ENCODE measurements at regions not wholly inside any gene's neighbourhood (a gene's known extent, or its start where the extent isn't known, plus 50 kb on each side); places are given as distances from the start of the nearest gene placed in this dataset.
"Not testable (repeated sequence)": the region's sequence is repeated elsewhere in the genome, so short reads cannot be mapped to it uniquely, and the experiment has no call there.

DNA sequence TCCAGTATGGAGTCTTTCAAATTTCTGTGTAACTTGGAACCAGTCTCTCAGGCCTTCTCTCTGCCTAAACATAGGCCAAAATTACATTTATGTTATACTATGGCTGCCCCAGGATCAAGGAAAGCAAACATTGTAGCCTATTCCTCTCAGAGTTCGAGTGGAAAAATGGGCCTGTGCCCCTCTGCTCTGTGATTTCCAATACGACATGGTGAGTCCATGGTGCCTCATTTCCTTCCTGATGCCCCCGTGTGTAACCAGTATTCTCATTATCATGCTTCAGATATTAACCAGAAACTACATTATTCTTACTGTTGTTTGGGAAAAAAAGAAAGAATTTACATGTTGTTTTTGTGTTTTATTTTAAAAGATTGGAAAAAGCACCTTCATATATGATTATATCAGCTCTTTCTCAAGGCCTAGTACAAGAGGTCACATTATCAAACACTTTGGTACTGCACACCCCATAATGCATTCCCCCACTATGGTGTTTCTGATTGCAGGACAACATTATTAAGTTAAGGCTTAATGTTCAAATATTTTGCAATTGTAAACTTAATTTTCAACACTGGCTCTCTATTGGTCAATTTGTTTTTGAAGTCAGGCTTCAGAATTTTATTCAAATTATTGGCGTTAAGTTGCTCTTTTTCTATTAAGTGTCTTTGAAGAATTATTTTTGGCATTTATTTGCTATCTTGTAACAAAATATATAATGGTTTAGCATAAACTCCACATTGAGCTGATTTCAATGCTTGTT, 151.8 kb upstream of the SLC27A6 start:
- DNase-seq = no peak

DNA sequence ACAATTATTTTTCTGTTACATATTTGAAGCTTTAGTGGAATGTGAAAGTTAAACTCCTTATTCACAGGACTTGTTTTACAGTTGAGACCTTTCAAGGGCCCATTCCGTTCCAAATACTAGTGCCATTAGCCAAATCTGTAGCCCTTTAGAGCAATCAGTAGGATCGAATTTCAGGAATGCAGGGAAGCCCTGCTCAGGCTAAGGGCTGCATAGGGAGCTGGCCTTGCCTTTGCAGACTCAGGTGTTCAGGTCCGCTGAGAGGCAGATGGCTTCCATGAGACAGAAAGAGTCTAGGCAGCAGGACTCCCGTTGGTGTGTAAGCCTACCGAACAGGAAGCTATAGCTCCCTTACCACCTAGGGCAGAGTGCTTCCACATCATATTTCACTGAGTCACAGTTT, 150.1 kb upstream of the SLC27A6 start:
- no peak for DNase-seq

DNA sequence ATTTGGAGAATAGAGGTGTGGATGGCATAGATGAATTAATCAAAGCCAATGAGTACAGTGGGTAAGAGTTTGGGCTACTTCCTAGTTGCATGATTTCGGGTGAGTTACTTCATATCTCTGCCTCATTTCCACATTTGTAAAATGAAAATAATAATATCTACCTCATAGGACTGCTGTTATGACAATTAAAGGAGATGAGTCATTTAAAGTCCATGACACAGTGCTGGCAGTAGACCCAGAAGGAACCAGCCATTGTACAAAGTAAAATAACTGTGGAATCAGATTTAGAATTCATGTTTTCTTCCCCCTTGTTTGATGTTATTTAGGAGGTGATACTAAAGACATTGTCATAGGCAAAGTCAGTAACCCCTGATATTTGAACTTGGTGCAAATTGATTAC, 139.5 kb upstream of the SLC27A6 start:
- DNase-seq = no peak

DNA sequence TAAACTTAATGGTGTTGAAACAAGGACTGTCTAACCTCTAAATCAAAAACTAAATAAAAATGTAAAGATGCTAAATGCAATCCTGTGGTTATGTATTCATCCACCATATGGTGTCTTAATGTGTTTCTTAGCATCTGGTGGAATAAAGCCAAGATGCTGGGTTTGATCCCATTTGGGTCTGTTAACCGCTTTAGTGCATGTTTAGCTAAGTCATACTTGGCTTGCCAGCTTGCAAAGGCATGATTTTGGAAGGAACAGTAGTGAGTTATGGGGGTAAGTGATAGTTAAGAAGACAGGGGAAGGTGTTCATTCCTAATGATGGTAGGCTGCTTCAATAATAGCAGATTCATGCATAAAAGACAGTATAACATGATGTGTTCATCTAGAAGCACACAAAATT, 139.0 kb upstream of the SLC27A6 start:
- no peak for DNase-seq

DNA sequence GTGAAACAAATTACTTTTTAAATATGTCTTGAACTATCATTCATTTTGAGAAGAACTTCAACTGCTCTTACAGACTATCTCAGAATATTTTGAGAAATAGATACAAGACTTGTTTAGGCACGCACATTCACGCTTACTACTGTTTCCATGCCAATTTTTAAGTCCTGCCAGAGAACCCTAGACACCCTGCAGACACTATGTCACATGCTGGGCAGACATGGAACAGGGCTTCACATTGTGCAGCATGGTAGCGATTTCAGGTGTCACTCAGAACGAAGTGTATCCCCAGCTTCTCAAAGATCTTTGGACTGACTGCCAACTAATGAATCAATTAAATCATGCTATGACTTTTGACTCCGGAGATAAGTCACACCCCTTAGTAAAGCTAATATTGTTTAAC, 128.7 kb upstream of the SLC27A6 start:
- DNase-seq = no peak

DNA sequence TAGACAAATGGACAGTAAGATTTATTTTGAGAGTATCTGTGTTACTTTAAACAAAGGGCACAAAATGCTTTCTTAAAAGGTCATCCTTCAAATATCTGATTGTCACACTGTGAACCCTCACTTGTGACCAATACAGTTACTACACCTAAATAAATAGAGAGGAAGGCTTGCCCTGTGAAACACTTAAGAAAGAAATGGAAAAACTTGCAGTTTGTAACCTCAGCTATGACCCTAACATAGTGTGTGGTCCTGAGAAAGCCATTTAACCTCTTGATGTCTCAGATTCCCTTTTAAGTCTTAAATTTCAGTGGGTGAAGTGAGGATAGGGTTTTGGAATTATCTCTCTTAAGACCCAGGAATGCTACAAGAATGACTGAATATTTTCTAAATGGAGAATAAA, 126.7 kb upstream of the SLC27A6 start:
- DNase-seq = no peak

DNA sequence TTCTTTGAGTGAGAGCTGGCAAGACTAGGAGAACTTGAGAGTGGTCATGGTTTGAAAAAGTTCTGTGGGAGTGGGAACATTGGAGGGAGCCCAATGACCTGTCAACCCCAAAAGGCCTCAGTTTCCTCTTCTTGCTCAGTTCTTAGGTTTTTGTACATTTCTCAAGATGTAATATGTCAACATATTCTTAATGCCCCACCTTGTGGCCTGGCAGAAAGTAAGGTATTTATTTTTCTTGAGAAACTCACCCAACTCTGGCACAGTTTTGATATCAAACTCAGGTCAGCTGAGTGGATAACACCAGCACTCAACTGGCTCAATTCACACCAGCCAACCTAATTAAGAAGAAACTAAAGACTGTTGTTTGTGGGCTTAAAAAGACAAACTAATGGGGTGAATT, 123.0 kb upstream of the SLC27A6 start:
- DNase-seq = no peak

DNA sequence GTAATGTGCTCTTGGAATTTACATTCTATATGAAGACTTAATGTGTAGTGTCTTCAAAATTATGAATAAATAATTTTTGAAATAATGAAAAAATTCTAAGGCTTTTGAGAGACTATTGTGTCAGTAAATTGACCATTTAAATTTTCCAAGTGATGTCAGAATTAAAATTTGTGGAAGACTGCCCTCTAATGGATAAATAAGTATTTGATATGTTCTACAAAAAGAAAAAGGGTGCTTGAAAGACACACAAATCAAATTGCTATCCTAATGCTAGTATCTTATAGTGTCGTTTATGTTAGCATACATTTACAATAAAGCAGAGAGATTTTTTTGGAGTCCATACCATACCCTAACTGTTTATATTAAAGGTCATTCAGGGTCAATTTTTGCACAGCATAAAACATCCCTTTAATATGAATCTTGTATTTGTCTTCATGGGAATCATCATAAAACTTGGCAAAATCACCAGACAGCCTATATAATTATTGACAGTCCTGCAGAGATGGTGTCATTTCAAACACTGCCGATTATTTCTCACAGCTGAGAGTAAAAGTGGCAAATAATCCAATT, 120.8 kb upstream of the SLC27A6 start:
- DNase-seq = no peak

DNA sequence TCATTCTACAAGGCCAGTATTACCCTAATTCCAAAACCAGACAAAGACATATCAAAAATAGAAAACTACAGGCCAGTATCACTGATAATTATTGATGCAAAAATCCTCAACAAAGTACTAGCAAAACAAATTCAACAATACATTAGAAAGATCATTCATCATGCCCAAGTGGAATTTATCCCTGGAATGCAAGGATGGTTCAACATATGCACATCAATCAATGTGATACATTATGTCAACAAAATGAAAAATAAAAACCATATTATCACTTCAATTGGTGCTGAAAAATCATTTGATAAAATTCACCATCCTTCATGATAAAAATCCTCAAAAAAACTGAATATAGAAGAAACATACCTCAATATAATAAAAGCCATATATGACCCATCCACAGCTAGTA, 115.2 kb upstream of the SLC27A6 start:
- DNase-seq = no peak

DNA sequence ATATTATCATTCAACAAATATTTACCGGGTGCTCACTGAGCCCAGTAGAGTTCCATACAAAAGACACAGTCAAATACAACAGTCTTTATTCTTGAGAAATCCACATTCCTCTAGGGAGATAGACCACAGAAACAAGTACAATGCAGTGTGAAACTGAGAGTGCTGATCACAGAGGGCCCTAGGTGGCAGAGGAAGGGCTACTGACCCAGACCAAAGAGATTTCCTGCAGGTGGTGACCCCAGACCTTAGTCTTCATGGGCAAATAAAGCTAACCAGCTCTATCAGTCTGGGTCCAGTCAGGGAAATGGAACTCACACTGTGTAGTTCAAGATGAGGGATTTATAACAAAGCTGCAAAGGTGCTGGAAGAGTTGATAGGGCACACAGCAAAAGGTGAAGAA, 110.4 kb upstream of the SLC27A6 start:
- DNase-seq = no peak

DNA sequence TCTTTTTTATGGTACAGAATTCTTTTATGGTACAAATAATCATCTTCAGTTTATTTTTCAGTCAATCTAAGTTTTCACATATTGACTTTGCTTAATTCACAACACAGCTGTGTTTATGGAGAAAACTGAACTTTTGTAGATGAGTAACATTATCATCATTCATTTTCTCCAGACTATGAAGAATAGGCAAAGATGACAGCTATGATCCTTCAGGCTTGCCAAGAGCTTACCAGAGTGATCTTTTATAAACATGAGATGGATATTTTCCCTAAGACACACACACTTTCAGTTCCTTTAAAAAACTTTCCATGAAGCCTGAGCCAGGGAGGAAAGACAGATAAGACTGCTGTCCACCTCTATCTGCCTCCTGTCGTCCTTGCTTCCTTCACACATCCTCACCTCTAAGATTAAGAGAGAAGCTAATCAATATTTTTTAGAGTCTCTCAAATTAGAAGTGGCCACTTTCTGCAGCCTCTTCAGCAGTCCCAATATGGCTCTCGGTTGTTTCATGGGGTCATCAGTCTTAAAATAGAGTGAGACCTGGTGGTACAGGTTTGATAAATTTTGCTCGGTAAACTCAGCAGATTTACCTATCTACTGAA, 108.1 kb upstream of the SLC27A6 start:
- DNase-seq = no peak

DNA sequence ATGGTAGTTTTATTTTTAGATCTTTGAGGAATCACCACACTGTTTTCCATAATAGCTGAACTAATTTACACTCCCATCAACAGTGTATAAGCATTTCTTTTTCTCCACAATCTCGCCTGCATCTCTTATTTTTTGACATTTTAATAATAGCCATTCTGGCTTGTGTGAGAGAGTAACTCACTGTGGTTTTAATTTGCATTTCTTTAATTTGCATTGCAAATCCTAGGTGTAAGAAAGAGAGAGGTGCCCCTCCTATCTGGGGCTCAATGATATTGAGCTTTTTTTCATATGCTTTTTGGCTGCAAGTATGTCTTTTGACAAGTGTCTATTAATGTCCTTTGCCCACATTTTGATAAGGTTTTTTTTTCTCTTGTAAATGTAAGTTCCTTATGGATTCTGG, 106.3 kb upstream of the SLC27A6 start:
- DNase-seq = no peak

DNA sequence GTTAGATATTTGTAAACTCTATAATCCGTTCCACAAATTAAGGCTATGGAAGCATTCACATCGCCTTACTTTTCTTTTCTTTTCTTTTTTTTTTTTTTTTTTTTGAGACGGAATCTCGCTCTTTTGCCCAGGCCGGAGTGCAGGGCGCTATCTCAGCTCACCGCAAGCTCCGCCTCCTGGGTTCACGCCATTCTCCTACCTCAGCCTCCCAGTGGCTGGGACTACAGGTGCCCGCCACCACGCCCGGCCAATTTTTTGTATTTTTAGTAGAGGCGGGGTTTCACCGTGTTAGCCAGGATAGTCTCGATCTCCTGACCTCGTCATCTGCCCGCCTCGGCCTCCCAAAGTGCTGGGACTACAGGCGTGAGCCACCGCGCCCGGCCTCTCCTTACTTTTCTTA, 104.1 kb upstream of the SLC27A6 start:
- DNase-seq = not testable (repeated sequence)

DNA sequence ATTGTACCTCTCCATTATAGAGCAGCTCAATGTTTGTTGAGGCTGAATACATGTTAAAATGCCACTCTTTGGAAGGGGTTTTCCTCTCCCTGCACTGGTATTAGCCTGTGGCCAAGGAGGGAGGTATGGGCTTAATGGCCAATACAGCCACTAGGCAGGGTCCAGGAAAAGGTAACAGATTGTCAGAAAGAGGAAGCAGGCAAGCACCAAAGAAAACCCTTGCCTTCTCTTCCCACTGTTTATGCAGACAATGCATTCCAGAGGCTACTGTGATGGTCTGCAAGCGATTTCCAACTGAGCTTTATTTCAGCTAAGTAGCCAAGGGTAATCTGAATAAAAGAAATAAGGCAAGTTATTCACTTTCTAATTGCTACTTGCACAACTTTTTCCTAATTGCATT, 95.3 kb upstream of the SLC27A6 start:
- no peak for DNase-seq

DNA sequence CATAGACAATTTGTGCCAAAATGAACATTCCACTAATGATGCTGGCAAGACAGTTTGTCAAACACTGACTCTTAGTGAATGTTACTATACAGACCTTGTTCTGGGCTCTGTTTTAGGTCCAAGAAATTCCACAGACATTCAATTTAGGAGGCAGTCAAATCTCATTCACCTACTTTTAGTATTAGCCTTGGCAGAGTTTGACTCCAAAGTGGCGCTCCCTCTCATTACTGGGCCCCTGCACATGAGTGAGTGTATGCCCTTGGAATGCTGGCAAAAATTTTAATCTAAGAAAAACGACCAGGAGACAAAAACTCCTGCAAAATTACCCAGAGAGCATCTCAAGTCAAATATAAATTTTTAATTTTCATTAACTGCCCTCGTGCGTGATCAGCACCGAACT, 94.9 kb upstream of the SLC27A6 start:
- no peak for DNase-seq

DNA sequence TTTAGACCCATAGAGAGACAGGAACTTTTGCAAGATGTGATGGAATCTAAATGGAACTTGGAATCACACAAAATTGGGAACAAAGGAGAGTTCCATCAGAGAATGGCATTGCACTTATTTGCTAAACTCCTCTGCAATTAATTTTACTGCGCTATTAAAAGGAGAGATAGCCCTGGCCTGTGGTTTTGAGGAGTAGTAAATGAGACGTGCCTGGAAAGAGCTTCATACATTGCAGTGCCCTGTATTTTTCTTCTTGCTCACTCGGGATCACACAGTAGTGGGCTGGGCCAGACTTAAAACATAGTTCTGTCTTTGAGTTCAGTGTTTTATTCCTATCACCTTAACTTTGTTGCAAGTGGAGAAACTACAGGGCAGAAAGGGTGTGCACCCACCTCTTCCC, 94.4 kb upstream of the SLC27A6 start:
- DNase-seq = no peak

DNA sequence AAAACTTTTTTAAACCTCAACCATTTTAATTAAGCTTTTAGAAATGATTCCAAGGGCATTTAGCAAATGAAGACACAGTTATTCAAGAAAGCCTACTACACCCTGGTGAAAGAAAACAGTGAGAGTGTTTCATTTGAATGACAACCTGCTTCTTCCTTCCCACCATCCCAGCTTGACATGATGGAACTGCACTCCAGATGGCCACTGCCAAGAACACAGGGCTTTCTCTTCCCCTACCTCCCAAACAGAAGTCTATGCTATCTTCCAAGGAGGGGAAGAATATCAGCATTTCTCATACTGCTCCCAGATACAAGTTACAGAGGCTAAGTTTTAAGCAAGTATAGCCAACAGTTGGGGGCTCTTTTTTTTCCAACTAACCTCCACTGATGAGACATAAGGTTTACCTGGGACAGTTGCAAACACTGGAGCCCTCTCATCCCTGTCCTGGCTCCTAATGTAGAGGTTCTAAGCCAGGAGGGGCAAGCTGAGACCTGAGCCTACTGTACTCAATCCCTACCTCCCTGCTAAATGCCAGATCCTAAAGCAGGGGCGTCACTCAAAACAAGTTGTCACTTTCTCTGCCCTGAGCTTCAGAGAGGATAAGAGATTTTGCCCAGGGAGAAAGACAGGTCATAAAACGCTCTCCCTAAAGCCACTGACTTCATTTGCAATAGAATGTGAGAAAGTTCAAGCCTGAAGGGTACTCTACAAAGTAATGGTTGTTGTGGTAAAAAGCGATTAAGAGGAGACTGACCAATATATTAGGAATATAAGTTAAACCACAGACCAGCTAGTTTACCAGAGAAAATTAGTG, 88.5 kb upstream of the SLC27A6 start:
- DNase-seq = no peak

DNA sequence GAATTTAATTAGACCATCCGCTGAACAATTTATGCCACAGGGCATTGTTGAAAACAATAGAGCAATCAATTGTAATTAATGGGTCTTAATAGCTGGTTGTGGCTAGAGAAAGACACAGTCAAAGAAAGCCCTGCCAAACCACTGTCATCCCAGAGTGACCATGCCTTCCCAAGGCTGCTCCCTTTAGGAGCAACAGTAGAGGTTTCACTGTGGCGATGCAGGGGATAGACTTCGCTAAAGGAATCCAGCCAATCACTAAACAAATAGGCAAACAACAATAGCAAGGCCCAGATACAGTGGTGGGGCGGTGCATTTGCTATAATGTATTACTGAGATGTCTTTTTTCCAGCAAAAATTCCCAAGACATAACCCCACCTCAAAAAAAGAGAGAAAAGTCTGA, 87.8 kb upstream of the SLC27A6 start:
- DNase-seq = no peak

DNA sequence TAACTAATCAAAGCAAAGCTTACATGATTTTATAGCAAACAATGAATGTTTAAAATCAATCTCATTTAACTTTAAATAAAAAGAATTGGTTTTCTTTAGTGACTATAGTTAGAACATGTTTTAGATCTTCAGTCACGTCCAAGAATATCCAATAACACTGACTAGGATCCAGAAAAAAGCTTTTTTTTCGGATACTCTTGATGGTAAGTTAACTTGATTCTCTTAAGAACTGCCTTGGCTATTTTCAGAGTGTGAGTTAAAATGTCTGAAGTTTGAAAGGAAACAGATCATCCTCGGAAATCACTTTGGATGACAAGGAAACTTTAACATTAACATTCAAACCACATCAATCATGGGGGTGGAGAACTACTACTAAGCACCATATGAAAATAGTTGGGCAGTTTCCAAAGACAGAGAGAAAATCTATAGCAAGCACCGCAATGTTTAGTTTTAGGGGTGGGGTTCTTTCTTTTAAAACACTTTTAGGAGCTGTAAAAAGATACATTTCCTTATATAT, 83.7 kb upstream of the SLC27A6 start:
- no peak for DNase-seq

DNA sequence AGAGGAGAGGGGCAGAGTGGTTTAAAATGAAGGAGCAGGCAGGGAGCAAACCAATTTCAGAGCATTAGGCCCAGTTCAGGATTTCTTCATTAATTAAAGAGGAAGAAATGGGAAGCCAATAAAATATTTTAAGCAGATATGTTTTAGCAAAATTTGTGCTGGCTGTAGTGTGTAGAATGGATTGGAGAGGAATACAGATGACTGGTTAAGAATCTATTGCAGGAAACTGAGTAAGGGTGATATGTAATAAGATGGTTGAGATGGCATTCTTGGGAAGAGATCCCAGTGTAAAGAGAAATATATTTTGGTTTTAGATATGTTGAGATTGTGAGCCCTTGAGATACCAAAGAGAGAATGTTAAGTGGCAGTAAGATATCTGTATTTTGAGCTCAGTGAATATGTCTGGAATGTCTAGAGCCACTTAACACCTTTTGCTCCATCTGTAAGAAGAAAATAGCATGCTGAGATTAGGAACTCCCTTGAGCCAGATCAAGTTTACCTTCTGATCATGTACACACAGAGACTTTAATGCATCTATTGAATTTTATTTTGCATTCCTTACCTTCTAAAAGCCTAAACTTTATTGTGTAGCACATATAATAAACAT, 79.5 kb upstream of the SLC27A6 start:
- DNase-seq = no peak

DNA sequence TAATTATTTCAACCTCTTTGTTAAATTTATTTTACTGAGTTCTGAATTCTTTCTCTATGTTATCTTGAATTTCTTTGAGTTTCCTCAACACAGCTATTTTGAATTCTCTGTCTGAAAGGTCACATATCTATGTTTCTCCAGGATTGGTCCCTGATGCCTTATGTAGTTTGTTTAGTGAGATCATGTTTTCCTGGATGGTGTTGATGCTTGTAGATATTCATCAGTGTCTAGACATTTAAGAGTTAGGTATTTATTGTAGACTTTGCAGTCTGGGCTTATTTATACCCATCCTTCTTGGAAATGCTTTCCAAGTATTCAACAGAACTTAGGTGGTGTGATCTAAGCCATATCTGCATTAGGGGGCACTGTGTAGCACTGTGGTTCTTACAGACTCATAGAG, 70.2 kb upstream of the SLC27A6 start:
- DNase-seq = no peak

DNA sequence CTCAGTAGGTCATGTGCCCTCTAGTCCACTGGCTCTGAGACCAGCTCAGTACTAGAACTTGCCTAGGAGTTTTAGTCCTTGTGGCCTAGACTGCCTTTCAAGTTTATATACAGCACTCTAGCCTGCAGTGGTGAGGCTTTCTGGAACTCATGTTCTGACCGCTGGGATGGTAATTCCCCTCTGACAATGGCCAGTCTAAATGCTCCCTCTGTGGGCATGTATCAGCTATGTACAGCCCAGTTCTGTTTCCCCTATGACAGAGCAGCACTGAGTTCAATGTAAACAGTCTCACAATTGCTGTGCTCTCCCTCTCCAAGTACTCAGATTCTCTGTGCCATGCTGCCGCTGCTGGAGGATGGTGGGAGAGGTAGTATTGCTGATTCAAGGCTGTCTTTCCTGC, 68.6 kb upstream of the SLC27A6 start:
- DNase-seq = no peak

DNA sequence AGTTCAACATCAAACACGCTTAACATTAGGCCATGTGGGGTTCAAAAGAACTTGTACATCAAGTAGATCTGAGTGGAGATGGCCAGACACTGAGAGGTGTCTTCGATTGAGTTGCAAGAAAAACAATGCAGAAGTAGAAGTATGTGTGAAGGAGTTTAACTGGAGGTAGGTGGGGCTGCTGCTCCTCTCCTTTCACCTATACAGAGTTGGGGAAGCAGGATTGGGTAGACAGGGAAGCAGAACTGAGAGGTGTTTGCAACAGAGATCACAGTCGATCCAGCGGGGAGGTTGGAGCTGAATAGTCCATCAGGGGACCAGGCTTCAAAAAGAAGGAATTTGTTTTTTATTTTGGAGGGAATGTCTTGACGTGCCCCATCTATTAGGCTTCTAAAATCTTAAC, 61.7 kb upstream of the SLC27A6 start:
- DNase-seq = no peak

Data from NCI-H1417 treated with DMSO at 0.1 percent for 48 hours (cell line).